ENCODE measurements at regions not wholly inside any gene's neighbourhood (a gene's known extent, or its start where the extent isn't known, plus 50 kb on each side); places are given as distances from the start of the nearest gene placed in this dataset.

GRCh38 chr5:124060011-124060410 is 548.0 kb downstream of the CSNK1G3 start:
- Histone ChIP-seq H3K27ac (ENCODE audit: low read depth, low read length, poor library complexity, severe bottlenecking) (no peak overlapping the region), H3K4me1 (ENCODE audit: insufficient read depth, low read length, poor library complexity, severe bottlenecking) (peaks cover 31% of the 10 kb centered on the region), H3K79me2 (ENCODE audit: insufficient read depth, low read depth, low read length) (no peaks in the 10 kb centered on the region), H2AFZ (ENCODE audit: low read length) (no peak overlapping the region), H4K20me1 (ENCODE audit: insufficient read depth, low read length) (no peaks in the 10 kb centered on the region), H3K4me3 (ENCODE audit: low read depth, low read length, poor library complexity, severe bottlenecking) (no peak overlapping the region), H3K9me2 (ENCODE audit: insufficient read depth, low read length) (no peaks in the 10 kb centered on the region), H3K9me3 (ENCODE audit: low read length) (no peaks in the 10 kb centered on the region), H3K36me3 (ENCODE audit: insufficient read depth, low read length) (no peaks in the 10 kb centered on the region; the same call in 1 of the 2 replicates), H3K4me2 (ENCODE audit: low read length) (no peak overlapping the region)
- no TSS peak for BruUV-seq (replicated peaks)
- ChIA-PET CTCF (ENCODE audit: unreplicated experiment) (no interaction called here), POLR2A (interaction anchor here (0.9 kb wide), 1 partner anchor 28 kb away, joined by 3 read pairs; no protein-coding TSS in a partner anchor)
- no peak for DNase-seq (ENCODE audit: low spot score)
- intact Hi-C loops (cut with micrococcal nuclease; ENCODE audit: unreplicated experiment): no loop called here
- no peak for TF ChIP-seq EZH2phosphoT487 (IDR thresholded peaks at IDR 0.05; ENCODE audit: borderline replicate concordance, low read depth, low read length)
- TF ChIP-seq CTCF (conservative IDR thresholded peaks at IDR 0.05; ENCODE audit: low read length): no peak

- no peak overlapping the region for H3K4me2 ChIP-seq (ENCODE audit: low read length)
- H2AFZ ChIP-seq (ENCODE audit: low read length): no peak overlapping the region
- intact Hi-C loops (cut with micrococcal nuclease; ENCODE audit: unreplicated experiment): loop anchor here (10.0 kb wide), 2 partner anchors 384 to 946 kb away; no protein-coding TSS in a partner anchor
- no peaks in the 10 kb centered on the region; the same call in 1 of the 2 replicates for H3K36me3 ChIP-seq (ENCODE audit: insufficient read depth, low read length)
- no peaks in the 10 kb centered on the region for H4K20me1 ChIP-seq (ENCODE audit: insufficient read depth, low read length)
- no peaks in the 10 kb centered on the region for H3K9me3 ChIP-seq (ENCODE audit: low read length)
- peaks cover 35% of the 10 kb centered on the region for H3K4me1 ChIP-seq (ENCODE audit: insufficient read depth, low read length, poor library complexity, severe bottlenecking)
- BruUV-seq (replicated peaks): no TSS peak
- no peaks in the 10 kb centered on the region for H3K79me2 ChIP-seq (ENCODE audit: insufficient read depth, low read depth, low read length)
- H3K27ac ChIP-seq (ENCODE audit: low read depth, low read length, poor library complexity, severe bottlenecking): no peak overlapping the region
- TF ChIP-seq CTCF (conservative IDR thresholded peaks at IDR 0.05; ENCODE audit: low read length) (no peak), EZH2phosphoT487 (IDR thresholded peaks at IDR 0.05; ENCODE audit: borderline replicate concordance, low read depth, low read length) (no peak)
- ChIA-PET POLR2A (interaction anchor here (0.8 to 2.9 kb wide), 2 partner anchors 9 to 1694 kb away, joined by 3 to 15 read pairs; no protein-coding TSS in a partner anchor), CTCF (ENCODE audit: unreplicated experiment) (no interaction called here)
- no peaks in the 10 kb centered on the region for H3K9me2 ChIP-seq (ENCODE audit: insufficient read depth, low read length)
- DNase-seq (ENCODE audit: low spot score): no peak
- no peak overlapping the region for H3K4me3 ChIP-seq (ENCODE audit: low read depth, low read length, poor library complexity, severe bottlenecking)
Measured at GRCh38 chr5:124059200-124059599, 547.2 kb downstream of the CSNK1G3 start.

- Histone ChIP-seq H3K4me1 (ENCODE audit: insufficient read depth, low read length, poor library complexity, severe bottlenecking) (peaks cover 35% of the 10 kb centered on the region), H3K4me2 (ENCODE audit: low read length) (peak overlapping the region; percentile 84), H3K9me2 (ENCODE audit: insufficient read depth, low read length) (no peaks in the 10 kb centered on the region), H3K36me3 (ENCODE audit: insufficient read depth, low read length) (no peaks in the 10 kb centered on the region; the same call in 1 of the 2 replicates), H2AFZ (ENCODE audit: low read length) (peak overlapping the region; percentile 58; the same call in 1 of the 2 replicates), H4K20me1 (ENCODE audit: insufficient read depth, low read length) (no peaks in the 10 kb centered on the region), H3K4me3 (ENCODE audit: low read depth, low read length, poor library complexity, severe bottlenecking) (peak overlapping the region; percentile 58), H3K79me2 (ENCODE audit: insufficient read depth, low read depth, low read length) (no peaks in the 10 kb centered on the region), H3K27ac (ENCODE audit: low read depth, low read length, poor library complexity, severe bottlenecking) (peak overlapping the region; percentile 31), H3K9me3 (ENCODE audit: low read length) (no peaks in the 10 kb centered on the region)
- no TSS peak for BruUV-seq (replicated peaks)
- ChIA-PET POLR2A (interaction anchor here (0.7 to 2.9 kb wide), 9 partner anchors 10 to 646 kb away, joined by 3 to 15 read pairs (median 6); no protein-coding TSS in a partner anchor), CTCF (ENCODE audit: unreplicated experiment) (interaction anchor here (0.6 kb wide), 1 partner anchor 864 kb away, joined by 3 read pairs; no protein-coding TSS in a partner anchor)
- no peak for TF ChIP-seq EZH2phosphoT487 (IDR thresholded peaks at IDR 0.05; ENCODE audit: borderline replicate concordance, low read depth, low read length)
- TF ChIP-seq CTCF (conservative IDR thresholded peaks at IDR 0.05; ENCODE audit: low read length): no peak
- intact Hi-C loops (cut with micrococcal nuclease; ENCODE audit: unreplicated experiment): loop anchor here (2.0 to 10.0 kb wide), 3 partner anchors 23 to 947 kb away; no protein-coding TSS in a partner anchor
- DNase-seq (ENCODE audit: low spot score): peak; percentile 21
Measured at GRCh38 chr5:124057724-124058231, 545.8 kb downstream of the CSNK1G3 start.
